Nephron progenitor cell (in vitro differentiated cells): ENCODE measurements at regions not wholly inside any gene's neighbourhood (a gene's known extent, or its start where the extent isn't known, plus 50 kb on each side); places are given as distances from the start of the nearest gene placed in this dataset.
A peak's percentile ranks its signal among the peaks of the same experiment; 100 is the strongest.

Source experiments
- DNase-seq: peaks from one replicate; pipeline ENCODE4 v3.0.0; 2021
- H3K27ac Mint-ChIP-seq: 2 replicates; pipeline ENCODE4 v1.8.0; 2021; ENCODE audit warnings: mild to moderate bottlenecking, moderate library complexity, mixed read lengths
- H3K27me3 Mint-ChIP-seq: 2 replicates; pipeline ENCODE4 v1.8.0; 2021; ENCODE audit warnings: mild to moderate bottlenecking, low read depth, mixed read lengths; ENCODE audit not compliant: poor library complexity
- H3K36me3 Mint-ChIP-seq: 2 replicates; pipeline ENCODE4 v1.8.0; 2021; ENCODE audit warnings: low read depth, mixed read lengths
- H3K4me1 Mint-ChIP-seq: 2 replicates; pipeline ENCODE4 v1.8.0; 2021; ENCODE audit warnings: mixed read lengths
- H3K4me3 Mint-ChIP-seq: 2 replicates; pipeline ENCODE4 v1.8.0; 2021; ENCODE audit warnings: mild to moderate bottlenecking, moderate library complexity, mixed read lengths
- H3K9me3 Mint-ChIP-seq: 2 replicates; pipeline ENCODE4 v1.8.0; 2021; ENCODE audit warnings: mild to moderate bottlenecking, moderate library complexity, mixed read lengths
- CTCF ChIP-seq: fragments of 200-600 bp; sonication (generic); IDR thresholded peaks from 2 replicates; pipeline ENCODE4 v1.5.0; 2021; ENCODE audit warnings: antibody characterized with exemption

- Mint-ChIP-seq H3K4me1 (peaks cover 2% of the 10 kb centered on the region), H3K9me3 (no peaks in the 10 kb centered on the region), H3K27ac (no peak overlapping the region), H3K36me3 (no peaks in the 10 kb centered on the region), H3K27me3 (peaks cover 33% of the 10 kb centered on the region), H3K4me3 (no peak overlapping the region)
- TF ChIP-seq CTCF, result no peak
- no peak for DNase-seq
These were observed 137.2 kb upstream of the ETS2 start for GRCh38 chr21:38668541-38668940.

- peaks cover 34% of the 10 kb centered on the region for H3K27me3 Mint-ChIP-seq
- DNase-seq, result no peak
- H3K36me3 Mint-ChIP-seq, result no peaks in the 10 kb centered on the region
- H3K4me3 Mint-ChIP-seq, result no peak overlapping the region
- TF ChIP-seq CTCF, result peak; percentile 32
- peaks cover 5% of the 10 kb centered on the region for H3K4me1 Mint-ChIP-seq
- no peak overlapping the region for H3K27ac Mint-ChIP-seq
- H3K9me3 Mint-ChIP-seq, result no peaks in the 10 kb centered on the region
These were observed 136.5 kb upstream of the ETS2 start for GRCh38 chr21:38669186-38669585.

GRCh38 chr21:38670861-38671260, 134.9 kb upstream of the ETS2 start:
- no peaks in the 10 kb centered on the region for H3K36me3 Mint-ChIP-seq
- no peak for TF ChIP-seq CTCF
- H3K27me3 Mint-ChIP-seq, result peaks cover 20% of the 10 kb centered on the region
- H3K27ac Mint-ChIP-seq, result no peak overlapping the region
- no peak overlapping the region for H3K4me3 Mint-ChIP-seq
- DNase-seq, result no peak
- no peaks in the 10 kb centered on the region for H3K9me3 Mint-ChIP-seq
- peaks cover 19% of the 10 kb centered on the region for H3K4me1 Mint-ChIP-seq

GRCh38 chr21:38671773-38672172, 134.0 kb upstream of the ETS2 start:
- Mint-ChIP-seq H3K9me3 (no peaks in the 10 kb centered on the region), H3K27me3 (peaks cover 16% of the 10 kb centered on the region), H3K36me3 (no peaks in the 10 kb centered on the region), H3K27ac (no peak overlapping the region), H3K4me1 (peaks cover 28% of the 10 kb centered on the region), H3K4me3 (no peak overlapping the region)
- TF ChIP-seq CTCF, result no peak
- no peak for DNase-seq

GRCh38 chr21:38675182-38675824, 130.4 kb upstream of the ETS2 start:
- Mint-ChIP-seq H3K27me3 (peaks cover 12% of the 10 kb centered on the region), H3K36me3 (no peaks in the 10 kb centered on the region), H3K27ac (peak overlapping the region; percentile 24), H3K4me3 (peak overlapping the region; percentile 45), H3K9me3 (peaks cover 3% of the 10 kb centered on the region), H3K4me1 (peaks cover 36% of the 10 kb centered on the region)
- peak; percentile 12 for DNase-seq
- no peak for TF ChIP-seq CTCF

GRCh38 chr21:38678827-38679226, 126.9 kb upstream of the ETS2 start:
- peaks cover 13% of the 10 kb centered on the region for H3K27me3 Mint-ChIP-seq
- no peak for DNase-seq
- H3K9me3 Mint-ChIP-seq, result peaks cover 3% of the 10 kb centered on the region
- peaks cover 34% of the 10 kb centered on the region for H3K4me1 Mint-ChIP-seq
- no peak for TF ChIP-seq CTCF
- no peak overlapping the region for H3K27ac Mint-ChIP-seq
- H3K4me3 Mint-ChIP-seq, result no peak overlapping the region
- H3K36me3 Mint-ChIP-seq, result no peaks in the 10 kb centered on the region
